PC-9 (cell line): ENCODE measurements at regions not wholly inside any gene's neighbourhood (a gene's known extent, or its start where the extent isn't known, plus 50 kb on each side); places are given as distances from the start of the nearest gene placed in this dataset.

Source experiments
- BruUV-seq: library from RNA; stranded (reverse); fragments of 400-500 nt; replicated peaks from 2 replicates; lab custom pipeline; 2021; lab: Mats Ljungman, UMichigan
- CTCF ChIA-PET: fragments of 300-600 bp; sonication (Branson Sonifier 250); formaldehyde crosslinking; loops from one replicate; lab custom pipeline; 2022; ENCODE audit warnings: antibody characterized with exemption; lab: Charles Lee
- POLR2A ChIA-PET: fragments of 300-600 bp; sonication (Branson Sonifier 250); formaldehyde crosslinking; loops from one replicate; lab custom pipeline; 2022; ENCODE audit warnings: antibody characterized with exemption; ENCODE audit not compliant: unreplicated experiment; lab: Charles Lee
- DNase-seq, 2 experiments: peaks; one replicate each; pipeline versions ENCODE4 v3.0.0 to v3.0.0-alpha.2; 2015 to 2022; ENCODE audit warnings: mixed read lengths in 1 of 2
- H2AFZ ChIP-seq: fragments of 200-600 bp; sonication (generic); 2 replicates; pipeline ENCODE4 v1.8.1; 2017; ENCODE audit warnings: antibody characterized with exemption
- H3F3A ChIP-seq: fragments of 200-600 bp; sonication (generic); 2 replicates; pipeline ENCODE4 v1.8.1; 2017; ENCODE audit warnings: antibody characterized with exemption, mild to moderate bottlenecking, low read depth; ENCODE audit not compliant: insufficient read depth
- H3K27ac ChIP-seq: fragments of 200-600 bp; sonication (generic); 2 replicates; pipeline ENCODE4 v1.6.1; 2016; ENCODE audit warnings: mixed run types
- H3K27me3 ChIP-seq: fragments of 200-600 bp; sonication (generic); 2 replicates; pipeline ENCODE4 v1.6.1; 2016; ENCODE audit warnings: low read depth, mixed run types; ENCODE audit not compliant: insufficient read depth
- H3K36me3 ChIP-seq: fragments of 200-600 bp; sonication (generic); 2 replicates; pipeline ENCODE4 v1.6.1; 2016; ENCODE audit warnings: low read depth, mixed run types
- H3K4me1 ChIP-seq: fragments of 200-600 bp; sonication (generic); replicated peaks from 2 replicates; pipeline ENCODE4 v1.6.1; 2016; ENCODE audit warnings: mixed run types; ENCODE audit not compliant: insufficient read depth
- H3K4me2 ChIP-seq: fragments of 200-600 bp; sonication (generic); 2 replicates; pipeline ENCODE4 v1.6.1; 2017; ENCODE audit warnings: mixed run types
- H3K4me3 ChIP-seq: fragments of 200-600 bp; sonication (generic); 2 replicates; pipeline ENCODE4 v1.6.1; 2016; ENCODE audit warnings: mixed run types
- H3K79me2 ChIP-seq: fragments of 200-600 bp; sonication (generic); 2 replicates; pipeline ENCODE4 v1.6.1; 2017; ENCODE audit warnings: low read depth, mixed run types
- H3K9me2 ChIP-seq: fragments of 200-600 bp; sonication (generic); 2 replicates; pipeline ENCODE4 v1.8.1; 2017; ENCODE audit warnings: mild to moderate bottlenecking; ENCODE audit not compliant: insufficient read depth
- H3K9me3 ChIP-seq: fragments of 200-600 bp; sonication (generic); 2 replicates; pipeline ENCODE4 v1.8.1; 2016; ENCODE audit warnings: low read depth; ENCODE audit not compliant: insufficient read depth
- H4K20me1 ChIP-seq: fragments of 200-600 bp; sonication (generic); 2 replicates; pipeline ENCODE4 v1.8.1; 2017; ENCODE audit not compliant: insufficient read depth
- CTCF ChIP-seq: fragments of 200-600 bp; sonication (generic); conservative IDR thresholded peaks from 2 replicates; pipeline ENCODE4 v1.6.1; 2017; ENCODE audit warnings: mixed run types, antibody characterized with exemption, mild to moderate bottlenecking, moderate library complexity
- EZH2 ChIP-seq: fragments of 200-600 bp; sonication (generic); IDR thresholded peaks from 2 replicates; pipeline ENCODE4 v1.8.0; 2017; ENCODE audit warnings: antibody characterized with exemption, low read depth
- intact Hi-C: fragments of 100-400 bp; cut with micrococcal nuclease; formaldehyde crosslinking; loops from one replicate; pipeline ENCODE4 v1.10.0; 2022; ENCODE audit not compliant: unreplicated experiment

GRCh38 chr3:141684758-141685157, 53.3 kb upstream of the RNF7 start:
- TF ChIP-seq CTCF (no peak), EZH2 (no peak)
- H4K20me1 ChIP-seq: no peaks in the 10 kb centered on the region
- H3K4me2 ChIP-seq: no peak overlapping the region
- no peaks in the 10 kb centered on the region for H3K36me3 ChIP-seq
- H3K27ac ChIP-seq: no peak overlapping the region
- H3K4me1 ChIP-seq: peaks cover 6% of the 10 kb centered on the region; the same call in 1 of the 2 replicates
- CTCF ChIA-PET: no interaction called here
- no peak overlapping the region for H3K4me3 ChIP-seq
- no TSS peak for BruUV-seq
- POLR2A ChIA-PET: no interaction called here
- no peaks in the 10 kb centered on the region for H3F3A ChIP-seq
- intact Hi-C loops: no loop called here
- H3K79me2 ChIP-seq: no peaks in the 10 kb centered on the region
- H2AFZ ChIP-seq: no peak overlapping the region
- DNase-seq: no peak
- H3K27me3 ChIP-seq: no peaks in the 10 kb centered on the region
- H3K9me3 ChIP-seq: no peaks in the 10 kb centered on the region
- no peaks in the 10 kb centered on the region; the same call in 1 of the 2 replicates for H3K9me2 ChIP-seq

- Histone ChIP-seq H3K4me3 (no peak overlapping the region; the same call in 1 of the 2 replicates), H3K27me3 (no peaks in the 10 kb centered on the region), H4K20me1 (no peaks in the 10 kb centered on the region), H3K79me2 (no peaks in the 10 kb centered on the region), H3K4me2 (peak overlapping the region; percentile 66), H3K36me3 (no peaks in the 10 kb centered on the region), H3K4me1 (no peaks in the 10 kb centered on the region), H3K9me3 (no peaks in the 10 kb centered on the region), H3F3A (no peaks in the 10 kb centered on the region), H3K27ac (no peak overlapping the region), H3K9me2 (no peaks in the 10 kb centered on the region), H2AFZ (no peak overlapping the region; the same call in 1 of the 2 replicates)
- peak in 1 of 2 experiments; percentile 13 for DNase-seq
- no TSS peak for BruUV-seq
- ChIA-PET POLR2A (no interaction called here), CTCF (interaction anchor here (0.6 kb wide), 1 partner anchor 1179 kb away, joined by 4 read pairs; no protein-coding TSS in a partner anchor)
- intact Hi-C loops: no loop called here
- TF ChIP-seq CTCF: no peak
- TF ChIP-seq EZH2: no peak
These were observed 51.4 kb upstream of the RNF7 start for GRCh38 chr3:141686466-141687291.
